Tibial artery (tissue), 4 donors: ENCODE measurements at regions not wholly inside any gene's neighbourhood (a gene's known extent, or its start where the extent isn't known, plus 50 kb on each side); places are given as distances from the start of the nearest gene placed in this dataset.
A peak's percentile ranks its signal among the peaks of the same experiment; 100 is the strongest.

Experiments used
- DNase-seq, 2 donors: peaks; one replicate each; pipeline ENCODE4 v3.0.0-alpha.2; 2019
- H3K27ac ChIP-seq, 2 donors: fragments of 200-600 bp; sonication (generic) in 1 of 2; 1 replicate in 1 of 2; 2 replicates in 1 of 2; pipeline ENCODE4 v1.5.1; 2018 to 2019; ENCODE audit warnings: mild to moderate bottlenecking in 1 of 2
- H3K27me3 ChIP-seq, 2 donors: fragments of 200-600 bp; sonication (generic) in 1 of 2; one replicate each; pipeline versions ENCODE4 v1.5.1 to v1.6.0; 2016 to 2019
- H3K36me3 ChIP-seq, 3 donors: fragments of 200-600 bp; sonication (generic) in 2 of 3; one replicate each; pipeline ENCODE4 v1.5.1; 2016 to 2019; ENCODE audit warnings: mild to moderate bottlenecking in 2 of 3
- H3K4me1 ChIP-seq, 4 donors: fragments of 200-600 bp; sonication (generic) in 2 of 4; 1 replicate in 3 of 4; 2 replicates in 1 of 4; pipeline ENCODE4 v1.5.1; 2016 to 2019
- H3K4me3 ChIP-seq, 2 donors: fragments of 200-600 bp; sonication (generic) in 1 of 2; 1 replicate in 1 of 2; 2 replicates in 1 of 2; pipeline ENCODE4 v1.5.1; 2018 to 2019; ENCODE audit warnings: mild to moderate bottlenecking in 2 of 2
- H3K9me3 ChIP-seq, 3 donors: fragments of 200-600 bp; sonication (generic) in 1 of 3; one replicate each; pipeline ENCODE4 v1.5.1; 2016 to 2019
- CTCF ChIP-seq, 2 experiments: fragments of 200-600 bp in 1 of 2; fragments of 450-650 bp in 1 of 2; IDR thresholded peaks; one replicate each; pipeline ENCODE4 v1.5.1; 2017 to 2019; ENCODE audit warnings: antibody characterized with exemption in 2 of 2, mild to moderate bottlenecking in 1 of 2, moderate library complexity in 1 of 2
- intact Hi-C: fragments of 100-400 bp; cut with DNase I; formaldehyde crosslinking; loops from one replicate; pipeline ENCODE4 v1.15.0; 2023; ENCODE audit warnings: low total_unique reads

- peak in 1 of 2 donors; percentile 34 for DNase-seq
- H3K27me3 ChIP-seq: no peaks in the 10 kb centered on the region
- H3K4me1 ChIP-seq: no peaks in the 10 kb centered on the region
- H3K9me3 ChIP-seq: no peaks in the 10 kb centered on the region
- H3K27ac ChIP-seq: no peak overlapping the region
- no peaks in the 10 kb centered on the region for H3K36me3 ChIP-seq
- TF ChIP-seq CTCF (IDR thresholded peaks at IDR 0.05): no peak
- H3K4me3 ChIP-seq: no peak overlapping the region
- intact Hi-C loops: no loop called here
These were observed 290.4 kb downstream of the SLITRK6 start for GRCh38 chr13:85508683-85509329.

- no peak overlapping the region for H3K27ac ChIP-seq
- H3K4me3 ChIP-seq: no peak overlapping the region
- no peaks in the 10 kb centered on the region for H3K4me1 ChIP-seq
- intact Hi-C loops: no loop called here
- H3K36me3 ChIP-seq: no peaks in the 10 kb centered on the region
- no peak for TF ChIP-seq CTCF (IDR thresholded peaks at IDR 0.05)
- DNase-seq: no peak
- H3K27me3 ChIP-seq: no peaks in the 10 kb centered on the region
- no peaks in the 10 kb centered on the region for H3K9me3 ChIP-seq
These were observed 295.4 kb downstream of the SLITRK6 start for GRCh38 chr13:85503797-85504196.

GRCh38 chr13:85501616-85502015 is 297.6 kb downstream of the SLITRK6 start:
- no peaks in the 10 kb centered on the region for H3K4me1 ChIP-seq
- intact Hi-C loops: no loop called here

GRCh38 chr13:85500696-85501256 is 298.4 kb downstream of the SLITRK6 start:
- Histone ChIP-seq H3K36me3 (no peaks in the 10 kb centered on the region), H3K27me3 (no peaks in the 10 kb centered on the region), H3K9me3 (no peaks in the 10 kb centered on the region), H3K4me1 (no peaks in the 10 kb centered on the region), H3K4me3 (no peak overlapping the region), H3K27ac (no peak overlapping the region)
- intact Hi-C loops: no loop called here
- DNase-seq: no peak
- TF ChIP-seq CTCF (IDR thresholded peaks at IDR 0.05): no peak

More at GRCh38 chr13:85501616-85502015, 297.6 kb downstream of the SLITRK6 start:
- no peak for DNase-seq
- no peak for TF ChIP-seq CTCF (IDR thresholded peaks at IDR 0.05)
- Histone ChIP-seq H3K4me3 (no peak overlapping the region), H3K27me3 (no peaks in the 10 kb centered on the region), H3K27ac (no peak overlapping the region), H3K9me3 (no peaks in the 10 kb centered on the region), H3K36me3 (no peaks in the 10 kb centered on the region)

GRCh38 chr13:85498774-85499173 is 300.4 kb downstream of the SLITRK6 start:
- no peak overlapping the region for H3K27ac ChIP-seq
- no peak overlapping the region for H3K4me3 ChIP-seq
- no peaks in the 10 kb centered on the region for H3K36me3 ChIP-seq
- intact Hi-C loops: no loop called here
- no peaks in the 10 kb centered on the region for H3K9me3 ChIP-seq
- TF ChIP-seq CTCF (IDR thresholded peaks at IDR 0.05): no peak
- no peak for DNase-seq
- no peaks in the 10 kb centered on the region for H3K4me1 ChIP-seq
- H3K27me3 ChIP-seq: no peaks in the 10 kb centered on the region
